ENCODE measurements at regions not wholly inside any gene's neighbourhood (a gene's known extent, or its start where the extent isn't known, plus 50 kb on each side); places are given as distances from the start of the nearest gene placed in this dataset.
A peak's percentile ranks its signal among the peaks of the same experiment; 100 is the strongest.

DNA sequence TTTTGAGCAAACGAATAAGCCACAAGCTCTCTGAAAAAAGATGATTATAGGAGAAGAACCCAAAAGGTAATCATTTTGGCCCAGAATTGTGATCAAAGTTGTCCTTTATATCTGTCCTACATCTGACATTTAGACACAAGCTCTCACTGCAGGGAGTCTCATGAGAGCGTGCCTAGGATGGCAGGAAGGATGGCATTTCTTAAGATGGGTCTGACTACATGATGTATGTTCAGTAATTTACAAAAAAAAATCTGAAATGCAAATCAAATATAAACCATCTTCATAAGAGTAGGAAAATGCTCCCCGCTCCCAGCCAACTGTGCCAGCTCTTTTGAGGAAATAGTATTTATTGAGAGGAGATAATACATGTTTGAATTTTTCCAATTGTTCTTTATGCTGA is 81.0 kb upstream of the MBNL2 start (continued):
- TF ChIP-seq SOX5 (CRISPR knock-in tag; IDR thresholded peaks at IDR 0.05; ENCODE audit: borderline replicate concordance), result no peak

DNA sequence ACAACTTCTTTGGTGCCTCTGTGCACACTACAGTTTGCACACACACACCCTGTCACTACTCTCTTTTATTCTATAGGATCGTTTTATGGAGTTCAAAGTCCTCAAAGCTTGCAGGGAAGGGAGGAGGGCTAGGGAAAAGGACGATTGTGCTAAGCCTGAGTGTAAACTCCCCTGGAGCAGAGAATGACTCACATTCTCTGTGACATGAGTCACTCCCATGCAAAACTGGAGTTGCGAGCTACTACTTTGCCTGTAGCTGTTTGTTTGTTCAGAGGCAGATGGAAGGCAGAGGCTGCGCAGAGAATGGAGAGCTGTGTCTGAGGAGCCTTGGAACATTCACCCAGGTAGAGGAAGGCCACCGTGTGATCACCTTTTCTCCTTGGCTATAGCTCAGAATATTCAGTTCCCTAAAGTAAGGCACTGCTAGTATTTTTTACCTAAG is 80.5 kb upstream of the MBNL2 start:
- no TSS peak for BruUV-seq (replicated peaks)
- TF ChIP-seq MAFF (IDR thresholded peaks at IDR 0.05; ENCODE audit: low read depth, low read length) (0 out of 2 replicates have a peak, but pooled peaks have one; percentile 4), EZH2 (conservative IDR thresholded peaks at IDR 0.05; ENCODE audit: low read depth, low read length) (no peak), MYNN (CRISPR knock-in tag; IDR thresholded peaks at IDR 0.05; ENCODE audit: low read depth) (no peak), ZNF136 (CRISPR knock-in tag; IDR thresholded peaks at IDR 0.05; ENCODE audit: low read depth) (0 out of 2 replicates have a peak, but pooled peaks have one; percentile 66), ZNF235 (CRISPR knock-in tag; IDR thresholded peaks at IDR 0.05; ENCODE audit: borderline replicate concordance) (no peak), FOXA3 (CRISPR knock-in tag; IDR thresholded peaks at IDR 0.05) (peak; percentile 92), YEATS4 (CRISPR knock-in tag; IDR thresholded peaks at IDR 0.05; ENCODE audit: borderline replicate concordance) (peak; percentile 29; the same call in 1 of the 2 replicates), NFIC (IDR thresholded peaks at IDR 0.05; ENCODE audit: low read length) (peak; percentile 47; the same call in 1 of the 2 replicates), HMG20B (CRISPR knock-in tag; conservative IDR thresholded peaks at IDR 0.05) (0 out of 2 replicates have a peak, but pooled peaks have one; percentile 44), ASH2L (IDR thresholded peaks at IDR 0.05; ENCODE audit: insufficient read length, low read depth, low read length) (peak; percentile 62), LCORL (IDR thresholded peaks at IDR 0.05) (no peak), LCORL (CRISPR knock-in tag; IDR thresholded peaks at IDR 0.05) (peak; percentile 67), ZNF788 (CRISPR knock-in tag; IDR thresholded peaks at IDR 0.05; ENCODE audit: borderline replicate concordance) (peak; percentile 57; the same call in 1 of the 2 replicates)
- TF ChIP-seq, protein P1, sequence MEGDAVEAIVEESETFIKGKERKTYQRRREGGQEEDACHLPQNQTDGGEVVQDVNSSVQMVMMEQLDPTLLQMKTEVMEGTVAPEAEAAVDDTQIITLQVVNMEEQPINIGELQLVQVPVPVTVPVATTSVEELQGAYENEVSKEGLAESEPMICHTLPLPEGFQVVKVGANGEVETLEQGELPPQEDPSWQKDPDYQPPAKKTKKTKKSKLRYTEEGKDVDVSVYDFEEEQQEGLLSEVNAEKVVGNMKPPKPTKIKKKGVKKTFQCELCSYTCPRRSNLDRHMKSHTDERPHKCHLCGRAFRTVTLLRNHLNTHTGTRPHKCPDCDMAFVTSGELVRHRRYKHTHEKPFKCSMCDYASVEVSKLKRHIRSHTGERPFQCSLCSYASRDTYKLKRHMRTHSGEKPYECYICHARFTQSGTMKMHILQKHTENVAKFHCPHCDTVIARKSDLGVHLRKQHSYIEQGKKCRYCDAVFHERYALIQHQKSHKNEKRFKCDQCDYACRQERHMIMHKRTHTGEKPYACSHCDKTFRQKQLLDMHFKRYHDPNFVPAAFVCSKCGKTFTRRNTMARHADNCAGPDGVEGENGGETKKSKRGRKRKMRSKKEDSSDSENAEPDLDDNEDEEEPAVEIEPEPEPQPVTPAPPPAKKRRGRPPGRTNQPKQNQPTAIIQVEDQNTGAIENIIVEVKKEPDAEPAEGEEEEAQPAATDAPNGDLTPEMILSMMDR (CRISPR knock-in tag; IDR thresholded peaks at IDR 0.05), result 0 out of 2 replicates have a peak, but pooled peaks have one; percentile 3
- TF ChIP-seq, protein P2, sequence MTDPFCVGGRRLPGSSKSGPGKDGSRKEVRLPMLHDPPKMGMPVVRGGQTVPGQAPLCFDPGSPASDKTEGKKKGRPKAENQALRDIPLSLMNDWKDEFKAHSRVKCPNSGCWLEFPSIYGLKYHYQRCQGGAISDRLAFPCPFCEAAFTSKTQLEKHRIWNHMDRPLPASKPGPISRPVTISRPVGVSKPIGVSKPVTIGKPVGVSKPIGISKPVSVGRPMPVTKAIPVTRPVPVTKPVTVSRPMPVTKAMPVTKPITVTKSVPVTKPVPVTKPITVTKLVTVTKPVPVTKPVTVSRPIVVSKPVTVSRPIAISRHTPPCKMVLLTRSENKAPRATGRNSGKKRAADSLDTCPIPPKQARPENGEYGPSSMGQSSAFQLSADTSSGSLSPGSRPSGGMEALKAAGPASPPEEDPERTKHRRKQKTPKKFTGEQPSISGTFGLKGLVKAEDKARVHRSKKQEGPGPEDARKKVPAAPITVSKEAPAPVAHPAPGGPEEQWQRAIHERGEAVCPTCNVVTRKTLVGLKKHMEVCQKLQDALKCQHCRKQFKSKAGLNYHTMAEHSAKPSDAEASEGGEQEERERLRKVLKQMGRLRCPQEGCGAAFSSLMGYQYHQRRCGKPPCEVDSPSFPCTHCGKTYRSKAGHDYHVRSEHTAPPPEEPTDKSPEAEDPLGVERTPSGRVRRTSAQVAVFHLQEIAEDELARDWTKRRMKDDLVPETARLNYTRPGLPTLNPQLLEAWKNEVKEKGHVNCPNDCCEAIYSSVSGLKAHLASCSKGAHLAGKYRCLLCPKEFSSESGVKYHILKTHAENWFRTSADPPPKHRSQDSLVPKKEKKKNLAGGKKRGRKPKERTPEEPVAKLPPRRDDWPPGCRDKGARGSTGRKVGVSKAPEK (CRISPR knock-in tag; IDR thresholded peaks at IDR 0.05; ENCODE audit: borderline replicate concordance), result no peak
- TF ChIP-seq, protein P3, sequence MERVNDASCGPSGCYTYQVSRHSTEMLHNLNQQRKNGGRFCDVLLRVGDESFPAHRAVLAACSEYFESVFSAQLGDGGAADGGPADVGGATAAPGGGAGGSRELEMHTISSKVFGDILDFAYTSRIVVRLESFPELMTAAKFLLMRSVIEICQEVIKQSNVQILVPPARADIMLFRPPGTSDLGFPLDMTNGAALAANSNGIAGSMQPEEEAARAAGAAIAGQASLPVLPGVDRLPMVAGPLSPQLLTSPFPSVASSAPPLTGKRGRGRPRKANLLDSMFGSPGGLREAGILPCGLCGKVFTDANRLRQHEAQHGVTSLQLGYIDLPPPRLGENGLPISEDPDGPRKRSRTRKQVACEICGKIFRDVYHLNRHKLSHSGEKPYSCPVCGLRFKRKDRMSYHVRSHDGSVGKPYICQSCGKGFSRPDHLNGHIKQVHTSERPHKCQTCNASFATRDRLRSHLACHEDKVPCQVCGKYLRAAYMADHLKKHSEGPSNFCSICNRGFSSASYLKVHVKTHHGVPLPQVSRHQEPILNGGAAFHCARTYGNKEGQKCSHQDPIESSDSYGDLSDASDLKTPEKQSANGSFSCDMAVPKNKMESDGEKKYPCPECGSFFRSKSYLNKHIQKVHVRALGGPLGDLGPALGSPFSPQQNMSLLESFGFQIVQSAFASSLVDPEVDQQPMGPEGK (CRISPR knock-in tag; IDR thresholded peaks at IDR 0.05), result 0 out of 2 replicates have a peak, but pooled peaks have one; percentile 33

More for the DNA sequence above, 80.5 kb upstream of the MBNL2 start:
- POLR2A ChIA-PET, result interaction anchor here (0.6 to 2.7 kb wide), 3 partner anchors 82 to 292 kb away, joined by 3 to 28 read pairs (median 6); partner anchors contain the start of genes MBNL2 and RAP2A
- Histone ChIP-seq H3K27ac (ENCODE audit: extremely low read length, insufficient read depth, low read length) (peak overlapping the region; percentile 3), H3K27me3 (ENCODE audit: control insufficient read depth in 1 of 2, insufficient read depth in 2 of 2, low read length in 2 of 2) (no peaks in the 10 kb centered on the region), H3K36me3 (replicated peaks in 1 of 2; ENCODE audit: control insufficient read depth in 1 of 2, insufficient read depth in 2 of 2, low read length in 2 of 2) (no peaks in the 10 kb centered on the region), H3K4me3 (replicated peaks in 1 of 3; ENCODE audit: insufficient read depth in 1 of 3, low read depth in 2 of 3, low read length in 3 of 3) (peak overlapping the region; percentile 41 to 61 (median 52); a peak in 3 of 6 replicates), H3K4me2 (ENCODE audit: low read depth, low read length) (peak overlapping the region; percentile 74), H3K9ac (ENCODE audit: insufficient read depth, low read depth, low read length) (peak overlapping the region; percentile 5; the same call in 1 of the 2 replicates), H3K79me2 (ENCODE audit: insufficient read depth, low read length) (no peaks in the 10 kb centered on the region), H3K4me1 (ENCODE audit: insufficient read depth, low read length) (peaks cover 32% of the 10 kb centered on the region), H4K20me1 (ENCODE audit: insufficient read depth, low read length) (no peaks in the 10 kb centered on the region), H3K9me3 (ENCODE audit: low read length) (no peaks in the 10 kb centered on the region), H2AFZ (ENCODE audit: low read length) (no peak overlapping the region)
- in situ Hi-C loops (cut with HindIII; ENCODE audit: extremely low pct_ligation_motif_present, low pct_unique_long_range_greater_than_20kb), result no loop called here
- intact Hi-C loops (cut with micrococcal nuclease; ENCODE audit: unreplicated experiment), result no loop called here
- CTCF ChIA-PET (ENCODE audit: low intra/inter-chr PET ratio, low total read pairs), result no interaction called here
- FAIRE-seq (peak; percentile 93), ATAC-seq (peak; percentile 100), DNase-seq (ENCODE audit: low spot score) (peak; percentile 96)
- WGBS (ENCODE audit: low lambda C conversion rate), result 0% methylated on average over 5 of the region's 5 CpGs
